ENCODE measurements at regions not wholly inside any gene's neighbourhood (a gene's known extent, or its start where the extent isn't known, plus 50 kb on each side); places are given as distances from the start of the nearest gene placed in this dataset.

- TF ChIP-seq, protein P1, sequence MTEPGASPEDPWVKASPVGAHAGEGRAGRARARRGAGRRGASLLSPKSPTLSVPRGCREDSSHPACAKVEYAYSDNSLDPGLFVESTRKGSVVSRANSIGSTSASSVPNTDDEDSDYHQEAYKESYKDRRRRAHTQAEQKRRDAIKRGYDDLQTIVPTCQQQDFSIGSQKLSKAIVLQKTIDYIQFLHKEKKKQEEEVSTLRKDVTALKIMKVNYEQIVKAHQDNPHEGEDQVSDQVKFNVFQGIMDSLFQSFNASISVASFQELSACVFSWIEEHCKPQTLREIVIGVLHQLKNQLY (CRISPR knock-in tag; IDR thresholded peaks at IDR 0.05): no peak
- TF ChIP-seq ZNF396 (CRISPR knock-in tag; IDR thresholded peaks at IDR 0.05; ENCODE audit: borderline replicate concordance): no peak
- TF ChIP-seq, protein P2, sequence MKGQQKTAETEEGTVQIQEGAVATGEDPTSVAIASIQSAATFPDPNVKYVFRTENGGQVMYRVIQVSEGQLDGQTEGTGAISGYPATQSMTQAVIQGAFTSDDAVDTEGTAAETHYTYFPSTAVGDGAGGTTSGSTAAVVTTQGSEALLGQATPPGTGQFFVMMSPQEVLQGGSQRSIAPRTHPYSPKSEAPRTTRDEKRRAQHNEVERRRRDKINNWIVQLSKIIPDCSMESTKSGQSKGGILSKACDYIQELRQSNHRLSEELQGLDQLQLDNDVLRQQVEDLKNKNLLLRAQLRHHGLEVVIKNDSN (CRISPR knock-in tag; IDR thresholded peaks at IDR 0.05): no peak
- TF ChIP-seq SP1 (CRISPR knock-in tag; conservative IDR thresholded peaks at IDR 0.05): no peak
- no peak for TF ChIP-seq ELF4 (CRISPR knock-in tag; IDR thresholded peaks at IDR 0.05; ENCODE audit: low read depth)
- TF ChIP-seq NR2C2 (CRISPR knock-in tag; IDR thresholded peaks at IDR 0.05): no peak
- no peak for TF ChIP-seq NFE2L1 (CRISPR knock-in tag; IDR thresholded peaks at IDR 0.05)
- TF ChIP-seq ZBTB43 (CRISPR knock-in tag; IDR thresholded peaks at IDR 0.05): no peak
Observed at GRCh38 chr6:12582421-12583110, 134.0 kb upstream of the PHACTR1 start (continued).

GRCh38 chr6:12584631-12585405 is 131.7 kb upstream of the PHACTR1 start:
- Mint-ChIP-seq H3K27me3 (ENCODE audit: low read depth) (no peaks in the 10 kb centered on the region), H3K4me3 (no peak overlapping the region), H3K27ac (no peak overlapping the region), H3K36me3 (no peaks in the 10 kb centered on the region), H3K9me3 (no peaks in the 10 kb centered on the region), H3K4me1 (peaks cover 4% of the 10 kb centered on the region; the same call in 1 of the 2 replicates)
- TF ChIP-seq, protein P3, sequence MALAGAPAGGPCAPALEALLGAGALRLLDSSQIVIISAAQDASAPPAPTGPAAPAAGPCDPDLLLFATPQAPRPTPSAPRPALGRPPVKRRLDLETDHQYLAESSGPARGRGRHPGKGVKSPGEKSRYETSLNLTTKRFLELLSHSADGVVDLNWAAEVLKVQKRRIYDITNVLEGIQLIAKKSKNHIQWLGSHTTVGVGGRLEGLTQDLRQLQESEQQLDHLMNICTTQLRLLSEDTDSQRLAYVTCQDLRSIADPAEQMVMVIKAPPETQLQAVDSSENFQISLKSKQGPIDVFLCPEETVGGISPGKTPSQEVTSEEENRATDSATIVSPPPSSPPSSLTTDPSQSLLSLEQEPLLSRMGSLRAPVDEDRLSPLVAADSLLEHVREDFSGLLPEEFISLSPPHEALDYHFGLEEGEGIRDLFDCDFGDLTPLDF (CRISPR knock-in tag; IDR thresholded peaks at IDR 0.05): no peak
- TF ChIP-seq ZNF232 (CRISPR knock-in tag; IDR thresholded peaks at IDR 0.05): no peak
- no peak for TF ChIP-seq NR1H2 (CRISPR knock-in tag; IDR thresholded peaks at IDR 0.05)
- no peak for TF ChIP-seq GTF2I (CRISPR knock-in tag; conservative IDR thresholded peaks at IDR 0.05)
- no peak for TF ChIP-seq TP53 (CRISPR knock-in tag; IDR thresholded peaks at IDR 0.05)
- DNase-seq (ENCODE audit: low spot score) (no peak), ATAC-seq (no peak)
- CTCF ChIA-PET: no interaction called here
- POLR2A ChIA-PET: no interaction called here

GRCh38 chr6:12585497-12585958 is 131.0 kb upstream of the PHACTR1 start:
- TF ChIP-seq CREB1 (CRISPR knock-in tag; IDR thresholded peaks at IDR 0.05): no peak
- TF ChIP-seq, protein P4, sequence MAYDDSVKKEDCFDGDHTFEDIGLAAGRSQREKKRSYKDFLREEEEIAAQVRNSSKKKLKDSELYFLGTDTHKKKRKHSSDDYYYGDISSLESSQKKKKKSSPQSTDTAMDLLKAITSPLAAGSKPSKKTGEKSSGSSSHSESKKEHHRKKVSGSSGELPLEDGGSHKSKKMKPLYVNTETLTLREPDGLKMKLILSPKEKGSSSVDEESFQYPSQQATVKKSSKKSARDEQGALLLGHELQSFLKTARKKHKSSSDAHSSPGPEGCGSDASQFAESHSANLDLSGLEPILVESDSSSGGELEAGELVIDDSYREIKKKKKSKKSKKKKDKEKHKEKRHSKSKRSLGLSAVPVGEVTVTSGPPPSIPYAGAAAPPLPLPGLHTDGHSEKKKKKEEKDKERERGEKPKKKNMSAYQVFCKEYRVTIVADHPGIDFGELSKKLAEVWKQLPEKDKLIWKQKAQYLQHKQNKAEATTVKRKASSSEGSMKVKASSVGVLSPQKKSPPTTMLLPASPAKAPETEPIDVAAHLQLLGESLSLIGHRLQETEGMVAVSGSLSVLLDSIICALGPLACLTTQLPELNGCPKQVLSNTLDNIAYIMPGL (CRISPR knock-in tag; IDR thresholded peaks at IDR 0.05): no peak
- TF ChIP-seq SMAD3 (CRISPR knock-in tag; IDR thresholded peaks at IDR 0.05; ENCODE audit: borderline replicate concordance): no peak
- no peak for TF ChIP-seq NR1H2 (CRISPR knock-in tag; IDR thresholded peaks at IDR 0.05)
- TF ChIP-seq ZNF396 (CRISPR knock-in tag; IDR thresholded peaks at IDR 0.05; ENCODE audit: borderline replicate concordance): no peak
- TF ChIP-seq ZNF281 (CRISPR knock-in tag; IDR thresholded peaks at IDR 0.05): no peak
- no peak for TF ChIP-seq PRRX2 (CRISPR knock-in tag; IDR thresholded peaks at IDR 0.05)
- no peak for TF ChIP-seq ZNF263 (CRISPR knock-in tag; IDR thresholded peaks at IDR 0.05; ENCODE audit: low read depth)
- TF ChIP-seq MXD4 (CRISPR knock-in tag; IDR thresholded peaks at IDR 0.05; ENCODE audit: borderline replicate concordance): no peak
- Mint-ChIP-seq H3K4me1 (peaks cover 4% of the 10 kb centered on the region; the same call in 1 of the 2 replicates), H3K27me3 (ENCODE audit: low read depth) (no peaks in the 10 kb centered on the region), H3K36me3 (no peaks in the 10 kb centered on the region), H3K27ac (no peak overlapping the region), H3K9me3 (no peaks in the 10 kb centered on the region), H3K4me3 (no peak overlapping the region)
- CTCF ChIA-PET: no interaction called here
- POLR2A ChIA-PET: no interaction called here
- no peak for DNase-seq (ENCODE audit: low spot score)
- no peak for ATAC-seq
